Uterus (tissue), 2 donors: ENCODE measurements at regions not wholly inside any gene's neighbourhood (a gene's known extent, or its start where the extent isn't known, plus 50 kb on each side); places are given as distances from the start of the nearest gene placed in this dataset.

Experiments
- CTCF ChIP-seq, 4 experiments: fragments of 200-600 bp in 2 of 4; fragments of 450-650 bp in 2 of 4; sonication (generic) in 2 of 4; IDR thresholded peaks; one replicate each; pipeline ENCODE4 v1.5.1; 2016 to 2019; ENCODE audit warnings: antibody characterized with exemption in 4 of 4, mild to moderate bottlenecking in 2 of 4, moderate library complexity in 1 of 4
- POLR2A ChIP-seq, 2 donors: fragments of 450-650 bp; IDR thresholded peaks; one replicate each; pipeline ENCODE4 v1.6.1; 2016; ENCODE audit warnings: antibody characterized with exemption in 2 of 2, mild to moderate bottlenecking in 1 of 2, moderate library complexity in 1 of 2

- no peak for TF ChIP-seq POLR2A (IDR thresholded peaks at IDR 0.05)
- TF ChIP-seq CTCF (IDR thresholded peaks at IDR 0.05) = no peak
Observed at GRCh38 chr5:118392491-118392890, 595.9 kb downstream of the DTWD2 start.
